Suprapubic skin (tissue), 3 donors: ENCODE measurements at regions not wholly inside any gene's neighbourhood (a gene's known extent, or its start where the extent isn't known, plus 50 kb on each side); places are given as distances from the start of the nearest gene placed in this dataset.

Experiments used
- POLR2AphosphoS5 ChIP-seq, 3 donors: sonication (generic); formaldehyde crosslinking; IDR thresholded peaks; one replicate each; pipeline ENCODE4 v1.6.1; 2017; ENCODE audit warnings: antibody characterized with exemption in 3 of 3
- TF ChIP-seq, protein P1 (sequence below), 2 donors: fragments of 200-600 bp in 1 of 2; fragments of 450-650 bp in 1 of 2; sonication (generic) in 1 of 2; IDR thresholded peaks; one replicate each; pipeline ENCODE4 v1.5.1; 2016 to 2019; ENCODE audit warnings: antibody characterized with exemption in 2 of 2, mild to moderate bottlenecking in 1 of 2, moderate library complexity in 1 of 2

GRCh38 chr6:84304881-84305280 is 77.4 kb upstream of the CEP162 start:
- TF ChIP-seq, protein P1, sequence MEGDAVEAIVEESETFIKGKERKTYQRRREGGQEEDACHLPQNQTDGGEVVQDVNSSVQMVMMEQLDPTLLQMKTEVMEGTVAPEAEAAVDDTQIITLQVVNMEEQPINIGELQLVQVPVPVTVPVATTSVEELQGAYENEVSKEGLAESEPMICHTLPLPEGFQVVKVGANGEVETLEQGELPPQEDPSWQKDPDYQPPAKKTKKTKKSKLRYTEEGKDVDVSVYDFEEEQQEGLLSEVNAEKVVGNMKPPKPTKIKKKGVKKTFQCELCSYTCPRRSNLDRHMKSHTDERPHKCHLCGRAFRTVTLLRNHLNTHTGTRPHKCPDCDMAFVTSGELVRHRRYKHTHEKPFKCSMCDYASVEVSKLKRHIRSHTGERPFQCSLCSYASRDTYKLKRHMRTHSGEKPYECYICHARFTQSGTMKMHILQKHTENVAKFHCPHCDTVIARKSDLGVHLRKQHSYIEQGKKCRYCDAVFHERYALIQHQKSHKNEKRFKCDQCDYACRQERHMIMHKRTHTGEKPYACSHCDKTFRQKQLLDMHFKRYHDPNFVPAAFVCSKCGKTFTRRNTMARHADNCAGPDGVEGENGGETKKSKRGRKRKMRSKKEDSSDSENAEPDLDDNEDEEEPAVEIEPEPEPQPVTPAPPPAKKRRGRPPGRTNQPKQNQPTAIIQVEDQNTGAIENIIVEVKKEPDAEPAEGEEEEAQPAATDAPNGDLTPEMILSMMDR (IDR thresholded peaks at IDR 0.05), result no peak
- no peak for TF ChIP-seq POLR2AphosphoS5 (IDR thresholded peaks at IDR 0.05)
